PC-9 (cell line): ENCODE measurements at regions not wholly inside any gene's neighbourhood (a gene's known extent, or its start where the extent isn't known, plus 50 kb on each side); places are given as distances from the start of the nearest gene placed in this dataset.

Source experiments
- BruUV-seq: library from RNA; stranded (reverse); fragments of 400-500 nt; replicated peaks from 2 replicates; lab custom pipeline; 2021; lab: Mats Ljungman, UMichigan
- CTCF ChIA-PET: fragments of 300-600 bp; sonication (Branson Sonifier 250); formaldehyde crosslinking; loops from one replicate; lab custom pipeline; 2022; ENCODE audit warnings: antibody characterized with exemption; lab: Charles Lee
- POLR2A ChIA-PET: fragments of 300-600 bp; sonication (Branson Sonifier 250); formaldehyde crosslinking; loops from one replicate; lab custom pipeline; 2022; ENCODE audit warnings: antibody characterized with exemption; ENCODE audit not compliant: unreplicated experiment; lab: Charles Lee
- DNase-seq, 2 experiments: peaks; one replicate each; pipeline versions ENCODE4 v3.0.0 to v3.0.0-alpha.2; 2015 to 2022; ENCODE audit warnings: mixed read lengths in 1 of 2
- H2AFZ ChIP-seq: fragments of 200-600 bp; sonication (generic); 2 replicates; pipeline ENCODE4 v1.8.1; 2017; ENCODE audit warnings: antibody characterized with exemption
- H3F3A ChIP-seq: fragments of 200-600 bp; sonication (generic); 2 replicates; pipeline ENCODE4 v1.8.1; 2017; ENCODE audit warnings: antibody characterized with exemption, mild to moderate bottlenecking, low read depth; ENCODE audit not compliant: insufficient read depth
- H3K27ac ChIP-seq: fragments of 200-600 bp; sonication (generic); 2 replicates; pipeline ENCODE4 v1.6.1; 2016; ENCODE audit warnings: mixed run types
- H3K27me3 ChIP-seq: fragments of 200-600 bp; sonication (generic); 2 replicates; pipeline ENCODE4 v1.6.1; 2016; ENCODE audit warnings: low read depth, mixed run types; ENCODE audit not compliant: insufficient read depth
- H3K36me3 ChIP-seq: fragments of 200-600 bp; sonication (generic); 2 replicates; pipeline ENCODE4 v1.6.1; 2016; ENCODE audit warnings: low read depth, mixed run types
- H3K4me1 ChIP-seq: fragments of 200-600 bp; sonication (generic); replicated peaks from 2 replicates; pipeline ENCODE4 v1.6.1; 2016; ENCODE audit warnings: mixed run types; ENCODE audit not compliant: insufficient read depth
- H3K4me2 ChIP-seq: fragments of 200-600 bp; sonication (generic); 2 replicates; pipeline ENCODE4 v1.6.1; 2017; ENCODE audit warnings: mixed run types
- H3K4me3 ChIP-seq: fragments of 200-600 bp; sonication (generic); 2 replicates; pipeline ENCODE4 v1.6.1; 2016; ENCODE audit warnings: mixed run types
- H3K79me2 ChIP-seq: fragments of 200-600 bp; sonication (generic); 2 replicates; pipeline ENCODE4 v1.6.1; 2017; ENCODE audit warnings: low read depth, mixed run types
- H3K9me2 ChIP-seq: fragments of 200-600 bp; sonication (generic); 2 replicates; pipeline ENCODE4 v1.8.1; 2017; ENCODE audit warnings: mild to moderate bottlenecking; ENCODE audit not compliant: insufficient read depth
- H3K9me3 ChIP-seq: fragments of 200-600 bp; sonication (generic); 2 replicates; pipeline ENCODE4 v1.8.1; 2016; ENCODE audit warnings: low read depth; ENCODE audit not compliant: insufficient read depth
- H4K20me1 ChIP-seq: fragments of 200-600 bp; sonication (generic); 2 replicates; pipeline ENCODE4 v1.8.1; 2017; ENCODE audit not compliant: insufficient read depth
- CTCF ChIP-seq: fragments of 200-600 bp; sonication (generic); conservative IDR thresholded peaks from 2 replicates; pipeline ENCODE4 v1.6.1; 2017; ENCODE audit warnings: mixed run types, antibody characterized with exemption, mild to moderate bottlenecking, moderate library complexity
- EZH2 ChIP-seq: fragments of 200-600 bp; sonication (generic); IDR thresholded peaks from 2 replicates; pipeline ENCODE4 v1.8.0; 2017; ENCODE audit warnings: antibody characterized with exemption, low read depth
- intact Hi-C: fragments of 100-400 bp; cut with micrococcal nuclease; formaldehyde crosslinking; loops from one replicate; pipeline ENCODE4 v1.10.0; 2022; ENCODE audit not compliant: unreplicated experiment

GRCh38 chr2:120504936-120505705 lies 159.2 kb downstream of the INHBB start:
- BruUV-seq: no TSS peak
- intact Hi-C loops: no loop called here
- H3K27me3 ChIP-seq: no peaks in the 10 kb centered on the region
- H3K9me3 ChIP-seq: no peaks in the 10 kb centered on the region
- no peak overlapping the region for H3K4me2 ChIP-seq
- H3K79me2 ChIP-seq: no peaks in the 10 kb centered on the region
- TF ChIP-seq EZH2: no peak
- TF ChIP-seq CTCF: no peak
- no peaks in the 10 kb centered on the region for H3K9me2 ChIP-seq
- DNase-seq: no peak
- no peak overlapping the region for H2AFZ ChIP-seq
- POLR2A ChIA-PET: no interaction called here
- H3K36me3 ChIP-seq: no peaks in the 10 kb centered on the region
- H4K20me1 ChIP-seq: no peaks in the 10 kb centered on the region
- no peak overlapping the region for H3K4me3 ChIP-seq
- CTCF ChIA-PET: no interaction called here
- no peak overlapping the region for H3K27ac ChIP-seq
- H3F3A ChIP-seq: peaks cover 6% of the 10 kb centered on the region; the same call in 1 of the 2 replicates
- peaks cover 15% of the 10 kb centered on the region for H3K4me1 ChIP-seq

- POLR2A ChIA-PET: interaction anchor here (0.6 to 0.8 kb wide), 3 partner anchors 161 to 1240 kb away, joined by 3 to 7 read pairs (median 3); no protein-coding TSS in a partner anchor
- Histone ChIP-seq H3K4me2 (no peak overlapping the region), H4K20me1 (no peaks in the 10 kb centered on the region), H2AFZ (no peak overlapping the region), H3K9me3 (no peaks in the 10 kb centered on the region), H3F3A (no peaks in the 10 kb centered on the region), H3K4me1 (peaks cover 6% of the 10 kb centered on the region; the same call in 1 of the 2 replicates), H3K36me3 (no peaks in the 10 kb centered on the region), H3K27me3 (no peaks in the 10 kb centered on the region), H3K79me2 (no peaks in the 10 kb centered on the region), H3K9me2 (no peaks in the 10 kb centered on the region), H3K27ac (no peak overlapping the region), H3K4me3 (no peak overlapping the region)
- DNase-seq: peak; percentile 43 to 57
- intact Hi-C loops: loop anchor here (2.0 kb wide), 1 partner anchor 44 kb away; no protein-coding TSS in a partner anchor
- TF ChIP-seq CTCF: no peak
- no peak for TF ChIP-seq EZH2
- no TSS peak for BruUV-seq
- CTCF ChIA-PET: interaction anchor here (0.6 to 1.0 kb wide), 3 partner anchors 45 to 184 kb away, joined by 3 to 4 read pairs (median 3); no protein-coding TSS in a partner anchor
These were observed 162.7 kb downstream of the INHBB start for GRCh38 chr2:120508567-120509041.

- no peaks in the 10 kb centered on the region for H3F3A ChIP-seq
- POLR2A ChIA-PET: interaction anchor here (0.5 to 0.8 kb wide), 3 partner anchors 161 to 1241 kb away, joined by 3 to 9 read pairs (median 7); no protein-coding TSS in a partner anchor
- BruUV-seq: no TSS peak
- no peaks in the 10 kb centered on the region for H3K79me2 ChIP-seq
- no peak overlapping the region for H3K4me2 ChIP-seq
- no peaks in the 10 kb centered on the region for H3K9me2 ChIP-seq
- no peaks in the 10 kb centered on the region for H3K27me3 ChIP-seq
- TF ChIP-seq EZH2 (no peak), CTCF (no peak)
- no peak for DNase-seq
- no peaks in the 10 kb centered on the region for H3K36me3 ChIP-seq
- peaks cover 6% of the 10 kb centered on the region; the same call in 1 of the 2 replicates for H3K4me1 ChIP-seq
- CTCF ChIA-PET: interaction anchor here (1.0 kb wide), 1 partner anchor 44 kb away, joined by 4 read pairs; no protein-coding TSS in a partner anchor
- H4K20me1 ChIP-seq: no peaks in the 10 kb centered on the region
- H3K4me3 ChIP-seq: no peak overlapping the region
- H3K27ac ChIP-seq: no peak overlapping the region
- H2AFZ ChIP-seq: no peak overlapping the region
- intact Hi-C loops: loop anchor here (2.0 kb wide), 1 partner anchor 43 kb away; no protein-coding TSS in a partner anchor
- H3K9me3 ChIP-seq: no peaks in the 10 kb centered on the region
These were observed 163.4 kb downstream of the INHBB start for GRCh38 chr2:120509213-120509815.
